WI38 (cell line): ENCODE measurements at regions not wholly inside any gene's neighbourhood (a gene's known extent, or its start where the extent isn't known, plus 50 kb on each side); places are given as distances from the start of the nearest gene placed in this dataset.

Experiments
- H3K4me3 ChIP-seq: 2 replicates; pipeline ENCODE4 v1.5.1; 2011; ENCODE audit warnings: low read depth, mild to moderate bottlenecking, control low read depth, low read length
- CTCF ChIP-seq: IDR thresholded peaks from 2 replicates; pipeline ENCODE4 v1.5.1; 2012; ENCODE audit warnings: low read depth, mild to moderate bottlenecking, control low read depth, low read length

GRCh38 chr3:105108823-105109222, 257.9 kb upstream of the ALCAM start:
- no peak for TF ChIP-seq CTCF
- no peak overlapping the region for H3K4me3 ChIP-seq

- no peak for TF ChIP-seq CTCF
These were observed 247.8 kb upstream of the ALCAM start for GRCh38 chr3:105118905-105119304.

DNA sequence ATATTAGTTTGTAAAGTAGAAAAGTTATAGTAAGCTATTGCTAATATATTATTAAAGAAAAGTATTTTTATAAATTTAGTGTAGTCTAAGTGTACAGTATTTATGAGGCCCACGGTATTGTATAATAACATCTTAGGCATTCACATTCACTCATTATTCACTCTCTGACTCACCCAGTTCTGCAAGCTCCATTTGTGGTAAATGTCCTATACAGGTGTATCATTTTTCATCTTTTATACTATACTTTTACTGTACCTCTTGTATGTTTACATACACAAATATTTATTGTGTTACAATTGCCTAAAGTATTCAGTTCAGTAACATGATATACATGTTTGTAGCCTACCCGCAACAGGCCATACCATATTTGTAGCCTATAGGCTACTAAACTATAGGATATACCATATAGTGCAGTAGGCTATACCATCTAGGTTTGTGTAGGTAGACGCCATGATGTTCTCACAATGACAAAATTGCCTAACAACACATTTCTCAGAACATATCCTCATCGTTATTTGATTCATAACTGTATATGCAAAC, 246.8 kb upstream of the ALCAM start:
- no peak for TF ChIP-seq CTCF
- no peak overlapping the region for H3K4me3 ChIP-seq

More at GRCh38 chr3:105118905-105119304, 247.8 kb upstream of the ALCAM start:
- no peak overlapping the region for H3K4me3 ChIP-seq

DNA sequence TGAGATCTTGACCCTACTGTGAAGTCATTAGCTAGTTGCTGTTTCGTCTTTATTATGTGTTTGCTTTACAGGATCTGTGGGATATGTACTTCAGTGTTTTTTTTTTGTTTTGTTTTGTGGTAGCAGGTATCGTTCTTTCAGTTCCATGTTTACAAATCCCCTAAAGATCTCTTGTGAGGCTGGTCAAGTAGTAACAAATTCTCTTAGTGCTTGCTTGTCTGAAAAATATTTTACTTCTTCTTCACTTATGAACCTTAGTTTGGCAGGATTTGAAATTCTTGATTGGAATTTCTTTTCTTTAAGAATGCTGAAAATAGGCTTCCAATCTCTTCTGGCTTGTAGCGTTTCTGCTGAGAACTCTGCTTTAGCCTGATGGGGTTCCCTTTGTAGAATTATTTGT, 235.8 kb upstream of the ALCAM start:
- H3K4me3 ChIP-seq, result no peak overlapping the region
- TF ChIP-seq CTCF, result no peak

- H3K4me3 ChIP-seq, result no peak overlapping the region
- TF ChIP-seq CTCF, result no peak
These were observed 228.8 kb upstream of the ALCAM start for GRCh38 chr3:105137911-105138310.

GRCh38 chr3:105139881-105140560, 226.7 kb upstream of the ALCAM start:
- H3K4me3 ChIP-seq, result no peak overlapping the region
- TF ChIP-seq CTCF, result no peak

- no peak for TF ChIP-seq CTCF
- no peak overlapping the region for H3K4me3 ChIP-seq
These were observed 225.8 kb upstream of the ALCAM start for GRCh38 chr3:105140899-105141367.
